Forelimb muscle (tissue), 1 donor: ENCODE measurements at regions not wholly inside any gene's neighbourhood (a gene's known extent, or its start where the extent isn't known, plus 50 kb on each side); places are given as distances from the start of the nearest gene placed in this dataset.
"Not testable (repeated sequence)": the region's sequence is repeated elsewhere in the genome, so short reads cannot be mapped to it uniquely, and the experiment has no call there.

Experiments used
- DNase-seq: peaks from one replicate; pipeline ENCODE4 v3.0.0-alpha.2; 2013; ENCODE audit warnings: low read depth

- DNase-seq: no peak
Observed at GRCh38 chr12:20123465-20123864, 244.9 kb upstream of the PDE3A start.

- no peak for DNase-seq
Observed at GRCh38 chr12:20125276-20125798, 243.0 kb upstream of the PDE3A start.

GRCh38 chr12:20126601-20127000 lies 241.7 kb upstream of the PDE3A start:
- DNase-seq: no peak

GRCh38 chr12:20127413-20127812 lies 240.9 kb upstream of the PDE3A start:
- no peak for DNase-seq

- no peak for DNase-seq
Observed at GRCh38 chr12:20128928-20129327, 239.4 kb upstream of the PDE3A start.

GRCh38 chr12:20132818-20133217 lies 235.5 kb upstream of the PDE3A start:
- DNase-seq: no peak

- DNase-seq: peak; percentile 38
Observed at GRCh38 chr12:20134652-20135051, 233.7 kb upstream of the PDE3A start.

- no peak for DNase-seq
Observed at GRCh38 chr12:20140751-20141150, 227.6 kb upstream of the PDE3A start.

GRCh38 chr12:20142316-20142715 lies 226.0 kb upstream of the PDE3A start:
- no peak for DNase-seq

GRCh38 chr12:20142956-20143355 lies 225.4 kb upstream of the PDE3A start:
- DNase-seq: no peak

- DNase-seq: no peak
Observed at GRCh38 chr12:20144341-20144740, 224.0 kb upstream of the PDE3A start.

GRCh38 chr12:20148241-20148640 lies 220.1 kb upstream of the PDE3A start:
- no peak for DNase-seq

- DNase-seq: no peak
Observed at GRCh38 chr12:20150835-20151422, 217.4 kb upstream of the PDE3A start.

GRCh38 chr12:20154052-20154451 lies 214.3 kb upstream of the PDE3A start:
- DNase-seq: no peak

- no peak for DNase-seq
Observed at GRCh38 chr12:20155374-20155773, 213.0 kb upstream of the PDE3A start.

- DNase-seq: not testable (repeated sequence)
Observed at GRCh38 chr12:20160899-20161298, 207.4 kb upstream of the PDE3A start.

GRCh38 chr12:20174528-20175175 lies 193.7 kb upstream of the PDE3A start:
- DNase-seq: no peak

- no peak for DNase-seq
Observed at GRCh38 chr12:20175704-20176388, 192.5 kb upstream of the PDE3A start.

GRCh38 chr12:20181416-20182180 lies 186.7 kb upstream of the PDE3A start:
- no peak for DNase-seq

GRCh38 chr12:20183563-20183962 lies 184.8 kb upstream of the PDE3A start:
- no peak for DNase-seq

GRCh38 chr12:20184514-20184913 lies 183.8 kb upstream of the PDE3A start:
- no peak for DNase-seq

- no peak for DNase-seq
Observed at GRCh38 chr12:20187456-20187855, 180.9 kb upstream of the PDE3A start.
